Osteoblast (primary cell): ENCODE measurements at regions not wholly inside any gene's neighbourhood (a gene's known extent, or its start where the extent isn't known, plus 50 kb on each side); places are given as distances from the start of the nearest gene placed in this dataset.

Experiments used
- DNase-seq: peaks from one replicate; pipeline ENCODE4 v3.0.0; 2011; ENCODE audit warnings: low spot score, mixed read lengths; ENCODE audit not compliant: insufficient read length; ENCODE audit errors: missing footprints
- H2AFZ ChIP-seq: 2 replicates; pipeline ENCODE4 v1.6.0; 2011; ENCODE audit warnings: mild to moderate bottlenecking, low read length
- H3K27ac ChIP-seq: 2 replicates; pipeline ENCODE4 v1.5.1; 2011; ENCODE audit warnings: mild to moderate bottlenecking, low read depth, low read length, moderate library complexity
- H3K27me3 ChIP-seq: 2 replicates; pipeline ENCODE4 v1.6.0; 2012; ENCODE audit warnings: mild to moderate bottlenecking, control low read depth, inconsistent platforms, low read length, moderate library complexity; ENCODE audit not compliant: insufficient read depth
- H3K36me3 ChIP-seq: 2 replicates; pipeline ENCODE4 v1.5.1; 2011; ENCODE audit warnings: mild to moderate bottlenecking, low read length, control low read depth, moderate library complexity; ENCODE audit not compliant: insufficient read depth
- H3K4me1 ChIP-seq: 2 replicates; pipeline ENCODE4 v1.5.1; 2011; ENCODE audit warnings: mild to moderate bottlenecking, low read length, control low read depth, moderate library complexity; ENCODE audit not compliant: insufficient read depth
- H3K4me2 ChIP-seq: 2 replicates; pipeline ENCODE4 v1.6.0; 2011; ENCODE audit warnings: mild to moderate bottlenecking, low read length; ENCODE audit not compliant: insufficient read depth
- H3K4me3 ChIP-seq: fragments of 200-600 bp; sonication (generic); 3 replicates; pipeline ENCODE4 v1.5.1; 2012; ENCODE audit warnings: mild to moderate bottlenecking, low read length, inconsistent platforms; ENCODE audit not compliant: insufficient read depth
- H3K79me2 ChIP-seq: 2 replicates; pipeline ENCODE4 v1.6.0; 2012; ENCODE audit warnings: mild to moderate bottlenecking, low read length, control low read depth, inconsistent platforms; ENCODE audit not compliant: insufficient read depth
- H3K9me3 ChIP-seq: 2 replicates; pipeline ENCODE4 v1.5.1; 2011; ENCODE audit warnings: low read depth, low read length, control low read depth
- H4K20me1 ChIP-seq: 2 replicates; pipeline ENCODE4 v1.6.0; 2012; ENCODE audit warnings: mild to moderate bottlenecking, low read length, control low read depth; ENCODE audit not compliant: insufficient read depth
- TF ChIP-seq, protein P1 (sequence below): IDR thresholded peaks from 2 replicates; pipeline ENCODE4 v1.5.1; 2011; ENCODE audit warnings: mild to moderate bottlenecking, low read depth, low read length, moderate library complexity; ENCODE audit errors: extremely low read depth

GRCh38 chr6:155693573-155694418 is 238.2 kb upstream of the NOX3 start:
- DNase-seq = no peak
- Histone ChIP-seq H3K9me3 (no peaks in the 10 kb centered on the region), H3K79me2 (no peaks in the 10 kb centered on the region), H3K4me2 (no peak overlapping the region), H3K27me3 (no peaks in the 10 kb centered on the region), H4K20me1 (no peaks in the 10 kb centered on the region), H3K4me1 (no peaks in the 10 kb centered on the region), H3K4me3 (no peak overlapping the region), H2AFZ (no peak overlapping the region), H3K27ac (no peak overlapping the region), H3K36me3 (no peaks in the 10 kb centered on the region)
- TF ChIP-seq, protein P1, sequence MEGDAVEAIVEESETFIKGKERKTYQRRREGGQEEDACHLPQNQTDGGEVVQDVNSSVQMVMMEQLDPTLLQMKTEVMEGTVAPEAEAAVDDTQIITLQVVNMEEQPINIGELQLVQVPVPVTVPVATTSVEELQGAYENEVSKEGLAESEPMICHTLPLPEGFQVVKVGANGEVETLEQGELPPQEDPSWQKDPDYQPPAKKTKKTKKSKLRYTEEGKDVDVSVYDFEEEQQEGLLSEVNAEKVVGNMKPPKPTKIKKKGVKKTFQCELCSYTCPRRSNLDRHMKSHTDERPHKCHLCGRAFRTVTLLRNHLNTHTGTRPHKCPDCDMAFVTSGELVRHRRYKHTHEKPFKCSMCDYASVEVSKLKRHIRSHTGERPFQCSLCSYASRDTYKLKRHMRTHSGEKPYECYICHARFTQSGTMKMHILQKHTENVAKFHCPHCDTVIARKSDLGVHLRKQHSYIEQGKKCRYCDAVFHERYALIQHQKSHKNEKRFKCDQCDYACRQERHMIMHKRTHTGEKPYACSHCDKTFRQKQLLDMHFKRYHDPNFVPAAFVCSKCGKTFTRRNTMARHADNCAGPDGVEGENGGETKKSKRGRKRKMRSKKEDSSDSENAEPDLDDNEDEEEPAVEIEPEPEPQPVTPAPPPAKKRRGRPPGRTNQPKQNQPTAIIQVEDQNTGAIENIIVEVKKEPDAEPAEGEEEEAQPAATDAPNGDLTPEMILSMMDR = no peak

GRCh38 chr6:155690820-155691219 is 235.2 kb upstream of the NOX3 start:
- H3K27me3 ChIP-seq = no peaks in the 10 kb centered on the region
- DNase-seq = no peak
- H3K79me2 ChIP-seq = no peaks in the 10 kb centered on the region
- no peak overlapping the region for H3K27ac ChIP-seq
- no peaks in the 10 kb centered on the region for H3K4me1 ChIP-seq
- H3K4me3 ChIP-seq = no peak overlapping the region
- H3K36me3 ChIP-seq = no peaks in the 10 kb centered on the region
- no peaks in the 10 kb centered on the region for H4K20me1 ChIP-seq
- no peak overlapping the region for H3K4me2 ChIP-seq
- TF ChIP-seq, protein P1 = no peak
- no peaks in the 10 kb centered on the region for H3K9me3 ChIP-seq
- no peak overlapping the region for H2AFZ ChIP-seq

DNA sequence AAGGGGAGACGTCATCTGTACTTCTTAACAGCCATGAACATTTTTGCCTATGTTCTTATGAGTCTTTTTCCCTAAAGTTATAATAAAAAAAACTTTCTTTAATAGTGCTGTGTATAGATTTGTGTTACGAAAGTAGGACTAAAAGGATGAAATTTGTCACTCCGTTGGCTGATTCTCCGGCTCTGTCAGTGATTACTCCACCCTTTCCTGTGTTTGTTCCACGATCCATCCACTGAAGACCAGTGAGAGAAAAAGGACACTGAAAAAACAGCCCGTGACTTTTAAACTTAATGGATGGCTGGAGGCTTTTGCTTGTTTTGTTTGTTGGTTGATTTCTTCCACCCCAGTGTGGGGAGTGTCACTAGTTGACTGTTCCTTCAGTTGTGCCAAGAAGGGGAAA is 232.0 kb upstream of the NOX3 start:
- Histone ChIP-seq H3K9me3 (no peaks in the 10 kb centered on the region), H3K27me3 (no peaks in the 10 kb centered on the region), H3K27ac (no peak overlapping the region), H3K36me3 (no peaks in the 10 kb centered on the region), H3K79me2 (no peaks in the 10 kb centered on the region), H4K20me1 (no peaks in the 10 kb centered on the region), H2AFZ (no peak overlapping the region), H3K4me2 (no peak overlapping the region), H3K4me3 (no peak overlapping the region), H3K4me1 (no peaks in the 10 kb centered on the region)
- no peak for DNase-seq
- TF ChIP-seq, protein P1 = no peak

DNA sequence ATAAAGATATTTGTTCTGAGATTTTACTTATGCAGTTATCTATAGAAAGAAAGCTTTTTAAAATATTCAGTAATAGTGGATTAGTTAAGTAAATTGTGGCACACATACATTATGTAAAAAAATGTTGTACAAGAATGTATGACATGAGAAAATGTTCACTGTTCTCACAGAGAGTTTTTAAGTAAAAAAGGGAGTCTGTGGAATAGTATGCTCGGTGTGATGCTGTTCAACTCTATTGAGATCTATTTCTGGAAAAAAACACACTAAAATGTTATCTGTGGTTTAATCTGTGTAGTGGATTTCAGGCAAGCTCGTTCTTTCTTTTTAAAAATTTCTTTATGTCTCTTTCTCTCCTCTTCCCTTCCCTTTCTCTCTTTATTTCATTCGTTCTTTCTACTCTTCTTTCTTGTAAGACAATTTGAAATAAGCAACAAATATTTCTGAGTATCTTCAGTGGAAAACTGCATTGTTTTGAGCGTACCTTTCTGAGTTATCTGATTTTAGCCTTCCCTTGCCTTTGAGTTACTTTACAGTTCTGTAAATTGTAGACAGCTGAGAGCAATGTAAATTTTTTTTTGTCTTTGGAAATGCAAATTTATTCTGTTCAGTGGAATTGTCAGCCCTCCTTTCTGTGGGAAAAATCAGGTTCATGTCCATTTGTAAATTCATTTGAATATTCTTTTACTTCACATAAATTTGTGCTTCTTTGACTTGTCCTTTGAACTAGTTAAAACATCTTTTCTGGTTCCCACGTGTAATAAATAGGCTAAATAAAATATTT is 229.0 kb upstream of the NOX3 start:
- no peak for DNase-seq
- H3K9me3 ChIP-seq = no peaks in the 10 kb centered on the region
- H3K4me1 ChIP-seq = no peaks in the 10 kb centered on the region
- no peaks in the 10 kb centered on the region for H3K36me3 ChIP-seq
- no peak overlapping the region for H3K4me2 ChIP-seq
- TF ChIP-seq, protein P1 = no peak
- no peaks in the 10 kb centered on the region for H3K27me3 ChIP-seq
- H3K27ac ChIP-seq = no peak overlapping the region
- no peak overlapping the region for H3K4me3 ChIP-seq
- H4K20me1 ChIP-seq = no peaks in the 10 kb centered on the region
- no peaks in the 10 kb centered on the region for H3K79me2 ChIP-seq
- H2AFZ ChIP-seq = no peak overlapping the region
